ENCODE measurements at regions not wholly inside any gene's neighbourhood (a gene's known extent, or its start where the extent isn't known, plus 50 kb on each side); places are given as distances from the start of the nearest gene placed in this dataset.
"Not testable (repeated sequence)": the region's sequence is repeated elsewhere in the genome, so short reads cannot be mapped to it uniquely, and the experiment has no call there.

GRCh38 chr11:90705661-90706060, 482.8 kb upstream of the CHORDC1 start:
- no peak for DNase-seq

GRCh38 chr11:90704510-90704909, 481.7 kb upstream of the CHORDC1 start:
- DNase-seq: no peak

- DNase-seq: no peak
Measured at GRCh38 chr11:90701716-90702115, 478.9 kb upstream of the CHORDC1 start.

GRCh38 chr11:90700789-90701439, 478.1 kb upstream of the CHORDC1 start:
- DNase-seq: no peak

- no peak for DNase-seq
Measured at GRCh38 chr11:90699791-90700400, 477.0 kb upstream of the CHORDC1 start.

- no peak for DNase-seq
Measured at GRCh38 chr11:90698238-90698637, 475.4 kb upstream of the CHORDC1 start.

GRCh38 chr11:90675496-90675895, 452.6 kb upstream of the CHORDC1 start:
- not testable (repeated sequence) for DNase-seq

- DNase-seq: no peak
Measured at GRCh38 chr11:90669094-90669493, 446.2 kb upstream of the CHORDC1 start.

- DNase-seq: no peak
Measured at GRCh38 chr11:90668502-90668901, 445.7 kb upstream of the CHORDC1 start.

GRCh38 chr11:90661233-90661632, 438.4 kb upstream of the CHORDC1 start:
- no peak for DNase-seq

GRCh38 chr11:90656171-90656570, 433.3 kb upstream of the CHORDC1 start:
- DNase-seq: no peak

- DNase-seq: no peak
Measured at GRCh38 chr11:90650153-90650552, 427.3 kb upstream of the CHORDC1 start.

GRCh38 chr11:90646706-90647105, 423.9 kb upstream of the CHORDC1 start:
- no peak for DNase-seq

GRCh38 chr11:90646266-90646665, 423.4 kb upstream of the CHORDC1 start:
- DNase-seq: no peak

GRCh38 chr11:90639461-90639993, 416.7 kb upstream of the CHORDC1 start:
- DNase-seq: no peak

GRCh38 chr11:90635886-90636285, 413.0 kb upstream of the CHORDC1 start:
- no peak for DNase-seq

- DNase-seq: no peak
Measured at GRCh38 chr11:90635151-90635550, 412.3 kb upstream of the CHORDC1 start.

GRCh38 chr11:90630176-90630575, 407.3 kb upstream of the CHORDC1 start:
- no peak for DNase-seq

- DNase-seq: no peak
Measured at GRCh38 chr11:90629229-90629806, 406.5 kb upstream of the CHORDC1 start.

GRCh38 chr11:90614318-90614717, 391.5 kb upstream of the CHORDC1 start:
- DNase-seq: no peak

- DNase-seq: not testable (repeated sequence)
Measured at GRCh38 chr11:90613037-90613436, 390.2 kb upstream of the CHORDC1 start.

- no peak for DNase-seq
Measured at GRCh38 chr11:90606721-90607120, 383.9 kb upstream of the CHORDC1 start.

GRCh38 chr11:90601261-90601660, 378.4 kb upstream of the CHORDC1 start:
- no peak for DNase-seq

- DNase-seq: no peak
Measured at GRCh38 chr11:90594658-90595057, 371.8 kb upstream of the CHORDC1 start.
